ENCODE measurements at regions not wholly inside any gene's neighbourhood (a gene's known extent, or its start where the extent isn't known, plus 50 kb on each side); places are given as distances from the start of the nearest gene placed in this dataset.
A peak's percentile ranks its signal among the peaks of the same experiment; 100 is the strongest.

DNA sequence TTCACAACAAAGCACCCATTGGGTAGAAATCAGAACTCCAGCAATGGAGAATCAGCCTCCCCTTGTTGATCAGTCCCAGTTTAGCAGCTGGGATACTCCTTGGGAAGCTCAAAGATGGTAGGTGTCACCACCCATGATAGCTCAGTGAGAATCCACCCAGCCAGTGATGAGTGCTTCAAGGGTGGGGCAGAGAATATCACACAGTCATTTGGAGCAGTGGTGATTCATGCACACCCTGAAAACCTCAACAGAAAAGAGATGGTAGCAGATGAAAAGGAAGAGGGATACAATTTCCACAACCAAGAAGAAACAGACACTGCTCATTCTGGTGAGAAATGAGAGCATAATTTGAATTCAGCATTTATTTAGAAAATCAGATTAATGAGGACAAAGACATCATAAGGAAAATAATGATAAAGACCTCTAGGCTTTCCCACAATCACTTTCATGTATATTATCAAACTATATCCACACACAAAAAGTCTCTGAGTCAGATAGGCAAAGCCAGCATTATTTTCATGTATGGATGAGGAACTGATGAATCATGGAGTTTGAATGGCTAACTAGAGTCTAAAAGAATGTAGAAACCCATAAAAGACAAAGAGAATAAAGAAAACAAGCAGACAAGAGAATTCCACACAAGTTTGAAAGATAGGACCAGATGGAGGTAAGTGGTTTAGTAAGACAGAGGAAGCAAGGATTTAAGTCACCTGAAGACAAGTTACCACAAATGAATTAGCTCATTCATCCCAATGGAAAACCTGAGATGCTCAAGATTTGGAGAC is 82.9 kb downstream of the FEM1C start:
- DNase-seq (no peak), ATAC-seq (ENCODE audit: insufficient read depth, low FRiP score) (no peak)
- TF ChIP-seq, protein P1, sequence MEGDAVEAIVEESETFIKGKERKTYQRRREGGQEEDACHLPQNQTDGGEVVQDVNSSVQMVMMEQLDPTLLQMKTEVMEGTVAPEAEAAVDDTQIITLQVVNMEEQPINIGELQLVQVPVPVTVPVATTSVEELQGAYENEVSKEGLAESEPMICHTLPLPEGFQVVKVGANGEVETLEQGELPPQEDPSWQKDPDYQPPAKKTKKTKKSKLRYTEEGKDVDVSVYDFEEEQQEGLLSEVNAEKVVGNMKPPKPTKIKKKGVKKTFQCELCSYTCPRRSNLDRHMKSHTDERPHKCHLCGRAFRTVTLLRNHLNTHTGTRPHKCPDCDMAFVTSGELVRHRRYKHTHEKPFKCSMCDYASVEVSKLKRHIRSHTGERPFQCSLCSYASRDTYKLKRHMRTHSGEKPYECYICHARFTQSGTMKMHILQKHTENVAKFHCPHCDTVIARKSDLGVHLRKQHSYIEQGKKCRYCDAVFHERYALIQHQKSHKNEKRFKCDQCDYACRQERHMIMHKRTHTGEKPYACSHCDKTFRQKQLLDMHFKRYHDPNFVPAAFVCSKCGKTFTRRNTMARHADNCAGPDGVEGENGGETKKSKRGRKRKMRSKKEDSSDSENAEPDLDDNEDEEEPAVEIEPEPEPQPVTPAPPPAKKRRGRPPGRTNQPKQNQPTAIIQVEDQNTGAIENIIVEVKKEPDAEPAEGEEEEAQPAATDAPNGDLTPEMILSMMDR (IDR thresholded peaks at IDR 0.05; ENCODE audit: control extremely low read depth, extremely low read depth) = no peak
- no peak overlapping the region for H3K4me3 ChIP-seq
- peak overlapping the region in 1 of 2 donors; percentile 82 for H3K27ac ChIP-seq (ENCODE audit: low read depth in 1 of 2, low read length in 1 of 2)
- H3K4me1 ChIP-seq (ENCODE audit: control insufficient read depth in 5 of 5, insufficient read depth in 5 of 5, low read length in 5 of 5) = peaks cover 0 to 32% (median 6%) of the 10 kb centered on the region in 5 donors
- no peaks in the 10 kb centered on the region for H3K27me3 ChIP-seq (ENCODE audit: control insufficient read depth in 3 of 3, insufficient read depth in 3 of 3, low read length in 2 of 3)
- no peaks in the 10 kb centered on the region for H3K9me3 ChIP-seq (ENCODE audit: control insufficient read depth in 4 of 4, insufficient read depth in 3 of 4, low read length in 3 of 4)
- no peaks in the 10 kb centered on the region for H3K36me3 ChIP-seq (ENCODE audit: control insufficient read depth in 4 of 4, insufficient read depth in 4 of 4, low read length in 4 of 4)
- no peak overlapping the region for H3K9ac ChIP-seq (ENCODE audit: insufficient read depth in 1 of 2, low read length in 2 of 2)

DNA sequence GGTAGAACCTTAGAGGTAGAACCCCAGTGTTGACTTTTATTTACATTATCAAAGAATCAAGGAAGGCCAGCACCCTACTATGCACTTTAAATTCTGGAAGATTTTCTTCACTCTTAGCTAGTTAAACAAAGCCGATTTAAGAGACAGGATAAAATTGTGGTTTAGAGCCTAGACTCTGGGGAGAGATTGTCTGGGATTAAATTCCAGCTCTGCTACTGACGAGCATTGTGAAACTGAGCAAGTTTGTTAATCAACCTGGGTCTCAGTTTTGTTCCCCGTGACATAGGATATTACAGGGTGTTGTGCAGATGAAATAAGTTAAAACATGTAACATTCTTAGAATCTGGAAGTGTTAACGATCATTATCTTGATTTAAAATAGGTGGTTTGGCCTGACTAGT is 83.5 kb downstream of the FEM1C start:
- TF ChIP-seq, protein P1 (IDR thresholded peaks at IDR 0.05; ENCODE audit: control extremely low read depth, extremely low read depth) = no peak
- H3K4me3 ChIP-seq = no peak overlapping the region
- H3K27me3 ChIP-seq (ENCODE audit: control insufficient read depth in 3 of 3, insufficient read depth in 3 of 3, low read length in 2 of 3) = no peaks in the 10 kb centered on the region
- H3K9me3 ChIP-seq (ENCODE audit: control insufficient read depth in 4 of 4, insufficient read depth in 3 of 4, low read length in 3 of 4) = no peaks in the 10 kb centered on the region
- no peaks in the 10 kb centered on the region for H3K36me3 ChIP-seq (ENCODE audit: control insufficient read depth in 4 of 4, insufficient read depth in 4 of 4, low read length in 4 of 4)
- peaks cover 0 to 32% (median 6%) of the 10 kb centered on the region in 5 donors for H3K4me1 ChIP-seq (ENCODE audit: control insufficient read depth in 5 of 5, insufficient read depth in 5 of 5, low read length in 5 of 5)
- peak overlapping the region in 1 of 2 donors; percentile 82 for H3K27ac ChIP-seq (ENCODE audit: low read depth in 1 of 2, low read length in 1 of 2)
- DNase-seq (no peak), ATAC-seq (ENCODE audit: insufficient read depth, low FRiP score) (no peak)
- H3K9ac ChIP-seq (ENCODE audit: insufficient read depth in 1 of 2, low read length in 2 of 2) = no peak overlapping the region
- WGBS, 2 donors = 64 to 87% methylated on average over 4 of the region's 4 CpGs

DNA sequence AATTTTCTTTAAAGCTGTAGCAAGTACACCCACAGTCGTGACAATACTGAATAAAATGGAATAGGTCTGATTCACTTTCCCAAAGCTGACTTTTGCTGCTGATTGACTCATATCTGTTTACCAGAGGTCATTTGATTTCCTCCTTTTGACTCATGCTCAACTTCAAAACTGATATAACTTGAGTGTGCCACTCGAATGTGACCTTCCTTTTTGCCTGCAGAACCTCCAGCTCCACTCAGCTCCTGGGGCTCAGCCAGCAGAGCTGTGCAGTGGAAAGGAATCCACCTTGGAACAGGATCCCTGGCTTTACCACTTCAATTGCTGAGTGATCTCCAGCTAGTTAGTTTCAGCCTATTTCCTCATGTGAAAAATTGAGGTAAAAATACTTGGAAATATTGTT is 84.1 kb downstream of the FEM1C start:
- Histone ChIP-seq H3K36me3 (ENCODE audit: control insufficient read depth in 4 of 4, insufficient read depth in 4 of 4, low read length in 4 of 4) (no peaks in the 10 kb centered on the region), H3K27ac (ENCODE audit: low read depth in 1 of 2, low read length in 1 of 2) (peak overlapping the region in 1 of 2 donors; percentile 93), H3K4me3 (no peak overlapping the region), H3K9ac (ENCODE audit: insufficient read depth in 1 of 2, low read length in 2 of 2) (no peak overlapping the region), H3K27me3 (ENCODE audit: control insufficient read depth in 3 of 3, insufficient read depth in 3 of 3, low read length in 2 of 3) (no peaks in the 10 kb centered on the region), H3K4me1 (ENCODE audit: control insufficient read depth in 5 of 5, insufficient read depth in 5 of 5, low read length in 5 of 5) (peaks cover 0 to 32% (median 5%) of the 10 kb centered on the region in 5 donors), H3K9me3 (ENCODE audit: control insufficient read depth in 4 of 4, insufficient read depth in 3 of 4, low read length in 3 of 4) (no peaks in the 10 kb centered on the region)
- TF ChIP-seq, protein P1 (IDR thresholded peaks at IDR 0.05; ENCODE audit: control extremely low read depth, extremely low read depth) = no peak
- DNase-seq (peak in 1 of 3 donors; percentile 57), ATAC-seq (ENCODE audit: insufficient read depth, low FRiP score) (peak; percentile 80)
- 35 to 59% methylated on average over 2 of the region's 2 CpGs for WGBS, 2 donors
